Naive B cell (primary cell): ENCODE measurements at regions not wholly inside any gene's neighbourhood (a gene's known extent, or its start where the extent isn't known, plus 50 kb on each side); places are given as distances from the start of the nearest gene placed in this dataset.

Experiments used
- ATAC-seq, 2 donors: fragments of 150-1000 bp; cut with Tn5 transposase; 2 replicates each; pipeline ENCODE4 v1.10.0; 2021; ENCODE audit warnings: low read depth in 2 of 2, mild to moderate bottlenecking in 2 of 2, moderate library complexity in 2 of 2
- DNase-seq: peaks from one replicate; pipeline ENCODE4 v3.0.0; 2022
- H3K27ac Mint-ChIP-seq, 6 donors: one replicate each; pipeline ENCODE4 v1.8.0; 2020 to 2022; ENCODE audit warnings: mild to moderate bottlenecking in 6 of 6, mixed read lengths in 6 of 6, moderate library complexity in 5 of 6, inconsistent platforms in 2 of 6
- H3K27me3 Mint-ChIP-seq, 3 donors: one replicate each; pipeline ENCODE4 v1.8.0; 2021 to 2022; ENCODE audit warnings: mixed read lengths in 3 of 3, mild to moderate bottlenecking in 1 of 3
- H3K36me3 Mint-ChIP-seq, 2 donors: one replicate each; pipeline ENCODE4 v1.8.0; 2020 to 2022; ENCODE audit warnings: mixed read lengths in 2 of 2, inconsistent platforms in 1 of 2, mild to moderate bottlenecking in 1 of 2
- H3K4me1 Mint-ChIP-seq, 3 donors: one replicate each; pipeline ENCODE4 v1.8.0; 2020 to 2022; ENCODE audit warnings: mixed read lengths in 3 of 3, inconsistent platforms in 1 of 3, mild to moderate bottlenecking in 1 of 3, moderate library complexity in 1 of 3
- H3K4me3 Mint-ChIP-seq, 8 donors: one replicate each; pipeline ENCODE4 v1.8.0; 2020 to 2022; ENCODE audit warnings: mild to moderate bottlenecking in 8 of 8, mixed read lengths in 8 of 8, moderate library complexity in 8 of 8, inconsistent platforms in 2 of 8
- H3K9me3 Mint-ChIP-seq, 7 donors: one replicate each; pipeline ENCODE4 v1.8.0; 2020 to 2022; ENCODE audit warnings: mixed read lengths in 7 of 7, mild to moderate bottlenecking in 5 of 7, inconsistent platforms in 2 of 7, moderate library complexity in 1 of 7

DNA sequence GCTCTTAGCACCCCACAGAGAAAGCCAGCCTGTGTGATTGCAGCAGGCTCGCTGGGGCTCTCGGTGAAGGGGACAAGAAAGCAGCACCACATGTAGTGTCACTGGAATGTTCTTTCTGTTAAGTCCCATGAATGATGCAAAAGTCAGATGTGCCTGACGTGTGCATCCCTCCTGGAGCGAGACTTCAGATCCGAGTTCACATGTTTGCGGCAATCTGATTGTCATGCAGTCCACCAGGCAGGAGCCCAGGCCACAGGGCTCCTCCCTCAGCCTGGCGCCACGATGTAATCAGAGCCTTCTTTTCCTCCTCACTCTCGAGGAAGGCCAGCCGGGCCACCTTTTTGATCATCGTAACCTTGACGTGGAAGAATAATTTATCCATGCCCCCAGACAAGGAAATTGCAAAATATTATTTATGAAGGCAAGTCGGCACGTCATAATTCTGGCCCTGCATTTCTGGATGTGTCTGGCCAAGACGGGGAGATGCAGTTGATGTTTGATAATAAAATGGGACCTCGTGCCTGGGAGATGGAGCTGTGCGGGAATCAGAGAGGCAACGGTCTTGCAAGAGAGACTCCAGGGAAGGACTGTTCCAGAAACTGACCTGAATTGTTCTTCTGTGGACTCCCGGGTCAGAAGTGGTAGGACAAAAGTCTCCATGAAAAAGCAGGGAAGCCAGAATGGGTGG lies 214.6 kb downstream of the PHETA1 start:
- no peak for ATAC-seq
- Mint-ChIP-seq H3K27ac (no peak overlapping the region), H3K36me3 (no peaks in the 10 kb centered on the region)

DNA sequence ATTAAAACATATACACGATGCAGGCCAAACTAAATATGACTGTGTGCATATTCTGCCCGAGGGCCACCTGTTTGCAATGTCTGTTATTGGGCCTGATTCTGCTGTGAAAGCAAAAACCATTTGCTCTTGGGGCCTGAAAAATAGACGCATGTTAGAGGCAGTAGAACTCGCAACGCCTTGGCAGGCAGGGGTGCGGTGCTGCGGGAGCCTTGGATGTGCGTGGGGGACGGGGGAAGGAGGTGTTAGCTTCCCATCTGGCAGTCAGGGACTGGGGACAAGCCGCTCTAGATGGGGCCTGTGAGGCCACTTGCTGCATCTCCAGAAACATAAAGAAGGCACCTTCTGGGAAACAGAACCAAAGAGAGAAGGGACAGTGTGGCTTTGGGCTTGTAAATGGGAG lies 216.3 kb downstream of the PHETA1 start:
- Mint-ChIP-seq H3K27me3 (peaks cover 32 to 62% (median 55%) of the 10 kb centered on the region in 3 donors), H3K36me3 (peaks cover 0 to 7% of the 10 kb centered on the region in 2 donors), H3K4me3 (no peak overlapping the region), H3K4me1 (peaks cover 0 to 5% (median 2%) of the 10 kb centered on the region in 3 donors), H3K9me3 (peaks cover 0 to 4% (median 2%) of the 10 kb centered on the region in 7 donors), H3K27ac (no peak overlapping the region)
- no peak for DNase-seq
- ATAC-seq: no peak

More for the DNA sequence above, 214.6 kb downstream of the PHETA1 start:
- no peak overlapping the region for H3K4me3 Mint-ChIP-seq
- DNase-seq: no peak
- H3K4me1 Mint-ChIP-seq: peaks cover 0 to 5% (median 2%) of the 10 kb centered on the region in 3 donors
- H3K27me3 Mint-ChIP-seq: peaks cover 34 to 60% (median 50%) of the 10 kb centered on the region in 3 donors
- peaks cover 0 to 3% (median 0%) of the 10 kb centered on the region in 7 donors for H3K9me3 Mint-ChIP-seq

DNA sequence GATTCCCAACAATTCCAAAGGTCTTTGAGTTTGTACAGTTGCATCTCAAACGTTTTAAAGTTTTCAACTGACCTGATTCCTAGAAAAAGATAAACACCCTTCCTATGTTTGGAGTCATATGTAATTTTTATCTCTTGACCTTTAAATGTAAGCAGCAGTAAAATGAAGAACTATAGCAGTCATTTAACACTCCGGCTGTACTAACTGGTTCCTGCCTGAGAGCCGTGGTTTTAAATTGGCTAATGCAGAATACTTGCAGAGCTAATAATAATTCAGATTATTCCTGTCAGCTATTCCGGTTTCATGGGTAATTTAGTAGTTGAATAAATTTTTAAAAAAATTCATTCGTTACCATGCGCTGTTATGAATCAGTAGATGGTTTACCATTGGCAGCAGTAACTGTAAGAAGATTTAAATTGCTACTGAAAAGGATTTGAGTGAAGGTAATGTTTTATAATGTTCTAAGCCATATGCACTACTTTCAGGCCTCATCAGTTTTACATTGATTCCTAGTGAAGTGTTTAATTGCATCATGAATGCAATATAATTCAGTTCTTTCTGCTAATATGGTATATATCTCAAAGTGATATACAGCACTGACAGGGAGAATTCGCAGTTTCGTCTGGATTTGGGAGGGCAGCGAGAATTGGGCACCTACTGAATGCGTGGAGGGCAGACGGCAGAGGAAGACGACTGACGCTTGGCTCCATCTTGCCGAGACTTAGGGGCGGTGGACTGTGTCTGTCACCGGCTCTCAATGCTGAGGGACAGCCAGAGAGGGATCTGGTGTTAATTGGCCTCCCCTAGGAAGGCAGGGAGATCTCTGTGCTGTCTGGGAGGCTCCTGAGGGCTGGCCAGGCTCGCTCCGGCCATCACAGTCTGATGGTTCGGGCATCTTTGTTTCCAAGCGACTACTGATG lies 217.7 kb downstream of the PHETA1 start:
- no peak overlapping the region for H3K4me3 Mint-ChIP-seq
- H3K9me3 Mint-ChIP-seq: peaks cover 0 to 6% (median 2%) of the 10 kb centered on the region in 7 donors
- peak overlapping the region in 2 of 6 donors; percentile 6 to 34 for H3K27ac Mint-ChIP-seq

DNA sequence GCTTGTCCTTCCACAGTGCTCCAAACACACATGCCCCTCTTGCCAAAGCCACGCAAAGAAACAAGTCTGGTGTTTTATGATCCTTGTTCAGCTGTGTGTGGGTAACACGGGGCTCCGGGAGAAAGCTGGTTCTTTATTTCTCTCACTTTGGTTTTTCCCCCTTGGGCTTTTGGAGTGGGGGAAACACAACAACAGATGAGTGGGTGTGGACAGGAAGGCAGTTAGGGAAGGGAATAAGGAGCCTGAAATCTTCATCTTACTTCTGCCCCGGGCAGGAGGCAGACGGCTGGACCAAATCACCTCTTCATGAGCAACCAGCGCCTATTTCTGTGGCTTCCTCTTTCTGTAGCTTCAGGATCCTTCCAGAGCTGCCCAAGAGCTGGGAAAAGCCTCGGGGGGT lies 218.5 kb downstream of the PHETA1 start:
- Mint-ChIP-seq H3K36me3 (peaks cover 0 to 7% of the 10 kb centered on the region in 2 donors), H3K4me3 (no peak overlapping the region), H3K9me3 (peaks cover 0 to 6% (median 2%) of the 10 kb centered on the region in 7 donors), H3K27ac (no peak overlapping the region), H3K27me3 (peaks cover 29 to 60% (median 54%) of the 10 kb centered on the region in 3 donors), H3K4me1 (peaks cover 0 to 5% (median 0%) of the 10 kb centered on the region in 3 donors)
- ATAC-seq: no peak
- no peak for DNase-seq

More for the DNA sequence above, 217.7 kb downstream of the PHETA1 start:
- peaks cover 28 to 59% (median 55%) of the 10 kb centered on the region in 3 donors for H3K27me3 Mint-ChIP-seq
- peaks cover 0 to 5% (median 1%) of the 10 kb centered on the region in 3 donors for H3K4me1 Mint-ChIP-seq
- ATAC-seq (no peak), DNase-seq (no peak)
- H3K36me3 Mint-ChIP-seq: peaks cover 0 to 7% of the 10 kb centered on the region in 2 donors

DNA sequence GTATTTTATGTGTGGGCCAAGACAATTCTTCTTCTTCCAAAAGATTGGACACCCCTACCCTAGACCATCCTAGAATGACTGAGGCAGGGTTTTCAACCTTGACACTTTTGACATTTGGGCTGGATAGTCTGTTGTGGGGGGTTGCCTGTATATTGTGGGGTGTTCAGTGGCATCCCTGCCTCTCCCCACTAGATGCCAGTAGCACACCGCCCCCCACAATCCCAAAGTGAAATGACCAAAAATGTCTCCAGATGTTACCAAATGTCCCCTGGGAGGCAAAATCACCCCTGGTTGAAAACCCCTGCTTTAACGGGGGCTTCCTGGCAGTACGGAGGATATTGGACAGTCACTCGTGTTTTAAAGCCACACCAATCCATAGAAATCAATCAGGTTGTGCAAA lies 219.6 kb downstream of the PHETA1 start:
- ATAC-seq (no peak), DNase-seq (no peak)
- peaks cover 0 to 5% (median 0%) of the 10 kb centered on the region in 3 donors for H3K4me1 Mint-ChIP-seq
- peaks cover 0 to 6% (median 2%) of the 10 kb centered on the region in 7 donors for H3K9me3 Mint-ChIP-seq
- peaks cover 24 to 56% (median 53%) of the 10 kb centered on the region in 3 donors for H3K27me3 Mint-ChIP-seq
- no peak overlapping the region for H3K4me3 Mint-ChIP-seq
- no peak overlapping the region for H3K27ac Mint-ChIP-seq
- H3K36me3 Mint-ChIP-seq: peaks cover 0 to 7% of the 10 kb centered on the region in 2 donors

DNA sequence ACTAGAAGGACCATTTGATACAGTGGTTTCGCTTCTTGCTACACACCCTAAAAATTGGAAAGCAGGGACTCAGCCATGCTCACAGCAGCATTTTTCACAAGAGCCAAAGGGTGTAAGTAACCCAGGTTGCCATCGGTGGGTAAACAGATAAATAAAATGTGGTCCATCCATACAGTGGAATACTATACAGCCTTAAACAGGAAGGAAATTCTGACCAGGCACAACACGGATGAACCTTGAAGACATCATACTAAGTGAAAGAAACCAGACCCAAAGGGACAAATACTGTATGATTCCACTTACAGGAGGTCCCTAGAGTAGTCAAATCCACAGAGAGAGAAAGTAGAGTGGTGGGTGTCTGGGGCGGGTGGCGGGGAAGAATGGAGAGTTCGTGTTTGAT lies 220.9 kb downstream of the PHETA1 start:
- Mint-ChIP-seq H3K9me3 (peaks cover 0 to 6% (median 2%) of the 10 kb centered on the region in 7 donors), H3K27me3 (peaks cover 18 to 48% (median 47%) of the 10 kb centered on the region in 3 donors), H3K4me1 (peaks cover 0 to 5% (median 0%) of the 10 kb centered on the region in 3 donors), H3K36me3 (peaks cover 0 to 7% of the 10 kb centered on the region in 2 donors), H3K4me3 (no peak overlapping the region), H3K27ac (no peak overlapping the region)
- ATAC-seq (no peak), DNase-seq (no peak)

DNA sequence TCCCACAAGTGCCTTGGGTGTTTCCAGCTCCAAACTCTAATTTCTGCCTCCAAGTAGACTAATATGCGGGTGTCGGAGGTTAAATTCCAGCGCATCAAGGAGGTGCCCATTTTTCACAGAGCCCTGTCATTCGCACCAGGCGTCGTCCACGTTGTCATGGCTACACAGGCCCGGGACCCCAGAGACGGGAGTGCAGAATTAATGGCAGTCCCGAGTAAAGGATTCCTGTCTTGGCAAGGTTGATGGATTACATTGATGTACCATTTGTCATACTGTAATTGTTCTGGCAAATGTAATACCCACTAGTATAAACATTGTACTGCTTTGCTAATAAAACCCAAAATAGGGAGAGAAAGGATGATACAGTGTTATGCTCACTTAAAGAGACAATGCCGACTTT lies 222.9 kb upstream of the MYL2 start:
- H3K9me3 Mint-ChIP-seq: peaks cover 0 to 6% (median 1%) of the 10 kb centered on the region in 7 donors
- H3K4me1 Mint-ChIP-seq: no peaks in the 10 kb centered on the region
- no peak overlapping the region for H3K27ac Mint-ChIP-seq
- no peak for DNase-seq
- H3K36me3 Mint-ChIP-seq: peaks cover 0 to 6% of the 10 kb centered on the region in 2 donors
- no peak overlapping the region for H3K4me3 Mint-ChIP-seq
- ATAC-seq: no peak
- peaks cover 25 to 44% (median 37%) of the 10 kb centered on the region in 3 donors for H3K27me3 Mint-ChIP-seq

DNA sequence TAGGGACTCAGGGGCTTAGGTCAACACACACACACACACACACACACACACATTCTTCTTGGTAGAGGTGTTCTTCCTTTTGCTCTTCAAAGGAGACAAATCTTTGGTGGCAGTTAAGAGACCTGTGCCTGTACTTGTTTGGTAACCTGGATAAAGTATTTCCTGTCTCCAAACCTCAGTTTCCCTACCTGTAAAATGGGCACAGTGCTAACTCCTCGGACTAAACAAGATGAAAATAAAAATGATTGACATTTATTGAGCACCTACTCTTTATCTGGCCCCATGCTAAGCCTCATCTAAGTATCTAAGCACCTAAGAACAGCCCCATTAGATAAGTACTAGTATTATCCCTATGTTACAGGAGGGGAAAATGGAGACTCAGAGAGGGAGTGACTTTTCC lies 220.8 kb upstream of the MYL2 start:
- Mint-ChIP-seq H3K4me1 (no peaks in the 10 kb centered on the region), H3K36me3 (no peaks in the 10 kb centered on the region), H3K27me3 (peaks cover 17 to 35% (median 27%) of the 10 kb centered on the region in 3 donors), H3K27ac (no peak overlapping the region), H3K4me3 (no peak overlapping the region), H3K9me3 (no peaks in the 10 kb centered on the region)
- no peak for DNase-seq
- no peak for ATAC-seq

DNA sequence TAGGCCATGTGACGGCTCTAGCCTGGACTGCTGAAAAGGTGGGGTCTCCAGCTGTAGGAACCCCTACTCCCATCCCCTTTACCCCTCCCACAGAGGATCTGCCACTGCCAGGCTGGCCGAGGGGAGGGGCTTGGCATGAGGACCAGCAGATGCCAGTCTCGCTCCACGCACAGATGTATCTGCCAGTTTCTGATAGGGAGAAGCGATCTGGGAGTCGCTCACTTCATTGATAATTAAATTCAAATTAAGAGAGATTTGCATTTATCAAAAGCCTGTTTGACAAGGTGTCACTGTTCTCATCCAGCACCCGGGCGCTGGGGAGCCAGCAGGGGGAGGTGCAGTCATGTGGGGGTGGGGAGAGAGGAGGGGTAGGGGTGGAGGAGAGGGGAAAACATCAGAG lies 217.6 kb upstream of the MYL2 start:
- Mint-ChIP-seq H3K4me1 (no peaks in the 10 kb centered on the region), H3K36me3 (peaks cover 0 to 9% of the 10 kb centered on the region in 2 donors), H3K27ac (no peak overlapping the region), H3K9me3 (peaks cover 0 to 19% (median 3%) of the 10 kb centered on the region in 7 donors), H3K4me3 (no peak overlapping the region), H3K27me3 (peaks cover 17 to 51% (median 44%) of the 10 kb centered on the region in 3 donors)
- no peak for ATAC-seq
- DNase-seq: no peak

DNA sequence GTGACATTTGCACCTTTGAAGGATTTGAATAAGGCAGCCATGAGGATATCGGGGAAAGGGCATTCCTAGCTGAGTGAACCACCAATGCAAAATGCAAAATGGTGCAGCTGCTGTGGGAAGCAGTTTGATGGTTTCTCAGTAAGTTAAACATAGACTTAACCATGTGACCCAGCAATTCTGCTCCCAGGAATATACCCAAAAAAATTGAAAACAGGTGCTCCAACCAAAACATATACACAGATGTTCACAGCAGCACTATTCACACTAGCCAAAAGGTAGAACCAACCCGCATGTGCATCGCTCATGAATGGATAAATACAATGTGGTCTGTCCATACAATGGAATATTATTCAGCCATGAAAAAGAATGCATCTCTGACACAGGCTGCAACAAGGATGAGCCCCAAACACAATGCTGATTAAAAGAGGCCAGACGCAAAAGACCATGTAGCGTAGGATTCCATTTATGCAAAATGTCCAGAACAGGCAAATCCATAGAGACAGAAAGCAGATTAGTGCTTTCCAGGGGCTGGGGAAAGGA lies 215.0 kb upstream of the MYL2 start:
- H3K4me1 Mint-ChIP-seq: no peaks in the 10 kb centered on the region
- ATAC-seq (no peak), DNase-seq (no peak)
- H3K27ac Mint-ChIP-seq: no peak overlapping the region
- H3K4me3 Mint-ChIP-seq: no peak overlapping the region
- H3K36me3 Mint-ChIP-seq: peaks cover 0 to 9% of the 10 kb centered on the region in 2 donors
- H3K27me3 Mint-ChIP-seq: peaks cover 12 to 59% (median 51%) of the 10 kb centered on the region in 3 donors
- H3K9me3 Mint-ChIP-seq: peaks cover 0 to 26% (median 4%) of the 10 kb centered on the region in 7 donors

DNA sequence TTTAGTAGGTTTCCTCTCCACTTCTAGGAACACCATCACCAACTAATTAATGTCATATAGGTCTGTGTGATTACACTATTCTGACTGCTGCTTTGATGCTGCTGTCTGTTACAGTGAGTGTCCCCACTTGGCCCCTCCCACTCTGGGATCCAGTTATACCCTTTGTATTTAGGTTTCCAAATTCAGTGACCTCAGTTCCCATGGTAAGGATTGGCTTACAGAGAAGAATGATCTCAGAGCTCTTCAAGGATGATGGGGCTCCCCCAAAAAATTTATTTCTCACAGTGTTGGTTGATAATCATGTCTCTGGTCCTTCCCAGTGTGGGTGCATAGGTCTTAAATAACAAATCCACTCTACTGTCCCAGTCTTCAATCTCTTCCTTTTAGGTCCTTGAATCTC lies 210.0 kb upstream of the MYL2 start:
- ATAC-seq: no peak
- peaks cover 6 to 36% (median 25%) of the 10 kb centered on the region in 3 donors for H3K27me3 Mint-ChIP-seq
- H3K27ac Mint-ChIP-seq: no peak overlapping the region
- no peaks in the 10 kb centered on the region for H3K4me1 Mint-ChIP-seq
- H3K36me3 Mint-ChIP-seq: peaks cover 4 to 8% of the 10 kb centered on the region in 2 donors
- H3K9me3 Mint-ChIP-seq: peaks cover 0 to 23% (median 4%) of the 10 kb centered on the region in 7 donors
- H3K4me3 Mint-ChIP-seq: no peak overlapping the region
- no peak for DNase-seq

DNA sequence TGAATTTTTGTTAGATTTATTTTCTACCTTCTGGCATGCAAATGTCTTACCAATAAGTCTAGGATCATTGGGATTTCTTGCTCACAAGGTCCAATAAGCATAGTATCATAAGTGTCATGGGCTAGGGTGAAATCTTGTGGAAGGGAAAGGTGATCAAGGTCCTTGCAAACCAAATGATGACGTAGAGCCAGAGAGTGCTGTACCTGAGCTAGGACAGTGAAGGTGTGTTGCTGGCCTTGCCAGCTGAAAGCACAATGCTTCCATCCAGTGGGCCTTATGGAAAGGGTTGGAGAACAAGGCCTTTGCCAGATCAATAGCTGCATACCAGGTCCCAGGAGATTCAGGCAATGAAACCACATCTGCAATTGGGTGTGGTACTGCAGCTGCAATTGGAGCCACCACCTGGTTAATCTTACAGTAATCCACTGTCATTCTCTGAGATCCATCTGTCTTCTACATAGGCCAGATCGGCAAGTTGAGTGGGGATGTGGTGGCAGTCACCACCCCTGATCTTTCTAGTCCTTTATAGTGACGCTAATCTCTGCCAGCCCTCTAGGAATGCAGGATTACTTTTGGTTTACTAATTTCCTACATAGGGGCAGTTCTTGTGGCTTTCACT lies 208.9 kb upstream of the MYL2 start:
- DNase-seq (no peak), ATAC-seq (no peak)
- Mint-ChIP-seq H3K4me3 (no peak overlapping the region), H3K27me3 (peaks cover 6 to 25% (median 15%) of the 10 kb centered on the region in 3 donors), H3K9me3 (peaks cover 0 to 12% (median 2%) of the 10 kb centered on the region in 7 donors), H3K36me3 (peaks cover 0 to 4% of the 10 kb centered on the region in 2 donors), H3K27ac (no peak overlapping the region), H3K4me1 (no peaks in the 10 kb centered on the region)

DNA sequence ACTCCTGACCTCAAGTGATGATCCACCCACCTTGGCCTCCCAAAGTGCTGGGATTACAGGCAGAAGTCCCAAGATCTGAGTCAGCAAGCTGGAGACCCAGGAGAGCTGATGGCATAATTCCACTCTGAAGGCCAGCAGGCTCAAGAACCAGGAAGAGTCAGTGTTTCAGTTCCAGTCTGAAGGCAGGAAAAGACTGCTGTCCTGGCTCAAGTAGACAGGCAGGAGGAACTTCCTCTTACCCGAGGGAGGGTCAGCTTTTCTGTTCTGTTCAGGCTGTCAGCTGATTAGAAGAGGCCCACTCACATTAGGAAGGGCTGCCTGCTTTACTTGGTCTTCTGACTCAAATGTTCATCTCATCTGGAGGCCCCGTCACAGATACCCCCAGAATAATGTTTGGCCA lies 206.0 kb upstream of the MYL2 start:
- Mint-ChIP-seq H3K36me3 (peaks cover 0 to 4% of the 10 kb centered on the region in 2 donors), H3K4me3 (no peak overlapping the region), H3K27ac (no peak overlapping the region), H3K27me3 (peaks cover 0 to 21% (median 21%) of the 10 kb centered on the region in 3 donors), H3K9me3 (peaks cover 0 to 4% (median 2%) of the 10 kb centered on the region in 7 donors), H3K4me1 (no peaks in the 10 kb centered on the region)
- no peak for ATAC-seq
- DNase-seq: no peak
